HG03342 (cell line): ENCODE measurements at regions not wholly inside any gene's neighbourhood (a gene's known extent, or its start where the extent isn't known, plus 50 kb on each side); places are given as distances from the start of the nearest gene placed in this dataset.
A peak's percentile ranks its signal among the peaks of the same experiment; 100 is the strongest.

Experiments
- ATAC-seq: cut with Tn5 transposase; IDR thresholded peaks from one replicate; pipeline ENCODE4 v1.9.1; 2021; ENCODE audit warnings: mild to moderate bottlenecking, moderate library complexity; ENCODE audit not compliant: unreplicated experiment

DNA sequence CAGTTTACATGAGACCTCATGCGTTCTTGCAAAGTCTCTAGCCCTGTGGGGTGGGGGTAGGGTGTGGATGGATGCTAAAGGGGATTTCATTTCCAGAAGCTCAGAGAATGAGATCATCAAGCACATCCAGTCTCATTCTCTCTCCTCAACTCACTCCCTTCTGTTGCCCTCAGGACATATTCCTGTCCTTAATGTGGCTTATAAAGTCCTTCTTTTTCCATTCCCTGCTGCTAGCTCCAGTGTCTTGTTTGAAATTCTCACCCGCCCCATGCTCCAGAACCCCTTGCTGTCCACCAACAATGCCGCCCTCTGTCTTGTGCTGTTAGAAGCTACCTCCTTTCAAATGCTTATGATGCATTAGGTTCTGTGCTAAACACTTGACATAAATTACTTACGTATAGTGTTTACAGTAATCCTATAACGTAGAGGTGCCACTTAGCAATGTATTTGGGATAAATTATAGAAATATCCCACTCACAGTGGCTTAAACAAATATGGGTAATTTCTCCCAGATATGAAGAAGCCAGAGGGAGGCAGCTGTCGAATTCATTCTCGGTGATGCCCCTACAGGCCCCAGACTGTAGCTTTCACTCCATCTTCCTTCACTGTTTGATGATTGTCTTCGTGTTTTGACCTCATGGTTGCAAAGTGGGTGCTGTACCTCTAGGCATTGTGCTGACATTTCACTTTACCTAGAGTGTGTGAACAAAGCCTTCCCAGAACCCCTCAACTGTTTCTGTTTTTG lies 273.1 kb upstream of the TBL1XR1 start:
- no peak for ATAC-seq

GRCh38 chr3:177471733-177472480 lies 274.6 kb upstream of the TBL1XR1 start:
- ATAC-seq: no peak

DNA sequence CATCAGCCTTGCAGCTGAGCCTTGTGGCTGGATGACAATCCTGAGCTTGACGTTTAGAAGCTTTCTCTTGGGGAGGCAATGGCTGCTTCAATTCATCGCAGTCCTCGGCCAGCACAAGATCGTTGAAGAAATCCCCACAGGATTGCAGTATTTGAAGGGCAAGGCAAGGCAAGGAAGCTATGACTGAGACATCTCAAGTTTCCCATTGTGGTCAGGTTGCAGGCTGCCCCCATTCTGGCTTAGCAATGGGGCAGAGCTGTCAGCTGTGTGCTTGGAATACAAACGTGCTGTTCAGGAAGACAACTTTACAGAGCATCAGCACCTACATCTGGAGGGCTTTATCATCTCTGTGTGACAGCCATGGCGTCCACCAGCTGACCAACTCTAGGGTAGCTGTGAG lies 275.9 kb upstream of the TBL1XR1 start:
- no peak for ATAC-seq

DNA sequence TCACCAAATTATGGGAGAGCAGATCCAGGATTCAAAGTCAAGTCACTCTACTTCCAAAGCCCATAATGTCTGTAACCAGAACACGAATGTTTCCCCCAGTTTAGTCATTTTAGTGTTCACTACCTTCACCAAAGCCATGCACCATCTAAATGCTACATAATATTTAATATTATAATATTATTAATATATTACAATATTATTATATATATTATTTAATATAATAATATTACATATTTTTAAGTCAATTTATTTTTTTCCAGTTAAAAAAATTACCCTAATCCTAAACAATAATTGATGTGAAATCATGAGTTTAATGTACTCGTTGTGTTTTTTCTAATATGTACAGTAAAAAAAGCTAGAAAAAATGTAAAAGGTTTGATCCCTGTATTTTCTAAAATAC lies 276.6 kb upstream of the TBL1XR1 start:
- ATAC-seq: no peak

- no peak for ATAC-seq
Measured at GRCh38 chr3:177474652-177475355, 277.5 kb upstream of the TBL1XR1 start.

- no peak for ATAC-seq
Measured at GRCh38 chr3:177475356-177475665, 278.0 kb upstream of the TBL1XR1 start.

DNA sequence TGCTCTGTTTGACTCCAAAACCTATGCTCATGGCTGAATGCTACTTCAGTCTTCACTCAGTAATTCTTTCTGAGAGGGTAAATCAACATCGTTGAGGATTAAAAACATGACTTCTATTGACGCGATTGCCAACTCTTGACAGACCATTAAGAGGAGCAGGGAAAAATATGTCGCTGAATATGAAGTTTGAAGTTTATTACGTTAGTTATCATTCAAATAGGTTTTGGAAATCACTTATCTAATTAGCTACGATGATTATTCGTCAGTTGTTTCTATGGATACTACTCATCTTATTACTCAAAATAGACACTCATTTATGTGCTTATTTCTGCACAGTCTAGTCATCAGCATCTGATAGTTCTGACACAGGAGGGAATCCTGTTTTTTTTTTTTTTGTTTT lies 279.2 kb upstream of the TBL1XR1 start:
- ATAC-seq: no peak

DNA sequence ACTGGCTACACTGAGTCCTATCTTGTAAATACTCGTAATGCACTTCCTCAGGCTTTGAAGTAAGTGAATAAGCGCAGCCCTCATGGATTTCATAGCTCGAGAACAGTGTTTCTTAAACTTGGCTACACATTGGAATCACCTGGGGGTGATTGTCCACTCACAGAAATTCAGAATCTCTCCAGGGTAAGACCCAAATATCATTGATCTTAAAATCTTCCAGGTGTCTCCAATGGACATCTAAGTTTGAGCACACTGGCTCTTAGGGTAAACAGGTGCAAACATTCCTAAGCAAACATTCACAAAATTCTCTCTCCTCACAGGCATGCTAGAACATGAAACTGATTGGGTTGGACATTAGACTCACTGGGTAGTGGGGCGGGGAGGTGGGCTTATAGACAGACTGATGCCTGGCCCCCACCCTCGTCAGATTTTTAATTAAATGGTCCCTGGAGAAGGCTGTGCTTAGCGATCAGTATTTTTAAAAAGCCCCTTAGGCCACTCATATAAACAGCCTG lies 279.7 kb upstream of the TBL1XR1 start:
- no peak for ATAC-seq

- no peak for ATAC-seq
Measured at GRCh38 chr3:177478170-177478867, 281.0 kb upstream of the TBL1XR1 start.

DNA sequence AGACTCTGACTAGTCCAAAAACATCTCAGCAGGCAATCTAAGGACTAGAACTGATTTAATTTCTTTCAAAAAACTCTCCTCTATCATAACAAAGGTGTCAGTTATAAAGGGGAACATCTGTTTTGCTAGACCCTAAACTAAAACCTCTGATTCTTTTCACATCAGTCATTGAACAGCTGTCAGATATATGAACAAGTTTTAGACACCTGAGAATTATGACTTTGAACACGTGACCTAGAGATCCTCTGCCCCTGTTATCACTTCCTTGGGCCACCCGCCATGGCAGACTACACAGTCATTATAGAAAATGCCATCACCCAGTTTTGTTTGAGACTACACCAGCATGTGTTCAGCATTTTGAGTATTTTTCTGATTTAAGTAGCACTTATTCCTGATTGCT lies 282.3 kb upstream of the TBL1XR1 start:
- no peak for ATAC-seq

DNA sequence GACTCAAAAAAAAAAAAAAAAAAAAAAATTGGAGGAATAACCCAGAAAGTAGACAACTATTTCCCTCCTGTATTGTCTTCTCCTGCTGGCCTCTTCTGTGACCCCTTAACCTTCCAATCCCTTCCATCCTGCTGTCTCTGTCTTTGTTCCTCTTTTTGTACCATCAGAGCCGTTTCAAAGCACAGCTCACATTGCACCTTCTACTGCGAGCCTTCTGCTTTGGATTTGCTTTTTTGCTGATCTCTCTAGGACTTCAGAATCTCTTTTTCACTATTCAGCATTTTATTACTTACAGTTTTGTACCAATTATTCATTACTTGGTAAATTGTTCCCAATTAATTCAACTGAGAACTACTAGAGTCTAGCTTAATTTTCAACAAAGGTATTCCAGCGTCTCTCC lies 284.0 kb upstream of the TBL1XR1 start:
- peak; percentile 66 for ATAC-seq

DNA sequence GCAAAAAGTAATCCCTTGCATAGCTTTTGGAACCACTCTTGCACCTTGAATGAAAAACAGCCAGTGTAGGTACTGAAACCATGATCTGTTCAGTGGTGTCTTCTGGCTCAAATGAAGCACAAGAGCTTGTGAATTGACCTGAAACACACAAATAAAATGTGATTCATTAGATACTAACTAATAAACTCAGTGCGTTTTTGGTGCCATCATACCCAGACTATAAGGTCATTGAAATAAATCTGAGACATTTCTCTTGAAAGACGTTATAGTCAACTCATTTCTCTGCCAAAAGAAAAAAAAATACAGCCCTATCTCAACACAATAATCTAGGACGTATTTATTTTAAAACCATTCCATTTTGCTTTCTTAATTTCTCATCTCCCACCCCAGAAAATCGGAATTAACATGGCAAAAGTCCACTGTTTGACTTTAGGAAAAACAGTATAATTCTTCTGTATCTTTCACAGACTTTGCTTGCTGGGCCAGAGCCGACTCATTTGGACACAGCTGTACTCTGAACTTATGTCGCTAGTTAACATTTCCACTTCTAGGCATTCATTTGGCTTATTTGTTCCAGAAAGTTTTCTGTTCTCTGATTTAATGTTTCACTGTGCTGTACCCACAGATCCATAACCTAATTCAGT lies 284.9 kb upstream of the TBL1XR1 start:
- ATAC-seq: no peak

DNA sequence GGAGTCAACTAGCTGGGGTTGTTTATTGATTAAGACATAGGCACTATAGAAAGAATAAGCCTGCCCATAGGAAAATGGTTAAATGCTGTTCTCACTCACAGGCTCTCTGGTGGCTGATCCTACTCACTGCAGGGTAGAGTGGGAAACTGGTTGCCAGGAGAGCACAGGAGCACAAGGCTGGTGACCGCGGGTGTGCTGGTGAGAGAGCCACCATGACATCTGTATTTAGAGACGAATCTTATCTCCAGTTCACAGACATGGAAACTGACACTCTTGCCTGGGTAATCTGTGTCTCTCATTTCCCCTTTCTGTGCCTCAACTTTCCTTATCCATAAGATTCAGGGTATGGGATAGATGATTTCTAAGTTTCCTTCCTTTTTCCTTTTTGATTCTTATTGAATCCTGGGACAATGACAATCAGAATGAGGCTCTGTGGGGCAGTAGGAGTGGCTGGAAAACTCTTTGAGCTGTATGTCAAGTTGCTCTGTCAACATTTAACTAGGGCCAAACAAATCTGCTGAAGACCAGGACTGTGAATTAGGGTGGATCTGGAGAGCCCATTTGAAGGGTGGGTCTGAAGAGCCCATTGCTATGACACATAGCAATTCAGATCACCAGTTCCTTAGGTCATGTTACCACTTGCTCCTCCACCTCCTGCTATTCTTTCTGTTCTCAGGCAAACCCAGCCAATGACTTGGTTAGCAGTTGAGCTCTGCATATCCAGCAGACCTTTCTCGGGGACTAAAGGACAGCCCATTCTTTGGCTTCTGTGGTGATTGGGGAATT lies 286.1 kb upstream of the TBL1XR1 start:
- no peak for ATAC-seq

GRCh38 chr3:177484206-177484605 lies 286.9 kb upstream of the TBL1XR1 start:
- no peak for ATAC-seq

DNA sequence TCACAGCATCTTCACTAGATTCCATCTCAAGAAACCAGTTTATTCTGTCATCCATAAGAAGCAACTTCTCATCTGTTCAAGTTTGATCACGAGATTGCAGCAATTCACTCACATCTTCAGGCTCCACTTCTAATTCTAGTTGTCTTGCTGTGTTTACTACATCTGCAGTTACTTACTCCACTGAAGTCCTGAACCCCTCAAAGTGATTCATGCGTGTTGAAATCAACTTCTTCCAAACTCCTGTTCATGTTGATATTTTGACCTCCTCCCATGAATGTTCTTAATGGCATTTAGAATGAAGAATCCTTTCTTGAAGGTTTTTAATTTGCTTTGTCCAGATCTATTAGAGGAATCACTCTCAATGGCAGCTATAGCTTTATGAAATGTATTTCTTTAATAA lies 287.6 kb upstream of the TBL1XR1 start:
- ATAC-seq: no peak

GRCh38 chr3:177487635-177488186 lies 290.4 kb upstream of the TBL1XR1 start:
- no peak for ATAC-seq

GRCh38 chr3:177488740-177489139 lies 291.5 kb upstream of the TBL1XR1 start:
- no peak for ATAC-seq

GRCh38 chr3:177490626-177491025 lies 293.3 kb upstream of the TBL1XR1 start:
- no peak for ATAC-seq

GRCh38 chr3:177491296-177492032 lies 294.2 kb upstream of the TBL1XR1 start:
- no peak for ATAC-seq
